Activated CD8-positive, alpha-beta memory T cell treated with anti-CD3 and anti-CD28 coated beads for 36 hours (primary cell): ENCODE measurements at regions not wholly inside any gene's neighbourhood (a gene's known extent, or its start where the extent isn't known, plus 50 kb on each side); places are given as distances from the start of the nearest gene placed in this dataset.
"Not testable (repeated sequence)": the region's sequence is repeated elsewhere in the genome, so short reads cannot be mapped to it uniquely, and the experiment has no call there.

Experiments
- CTCF ChIA-PET: fragments of 350-600 bp; sonication (Branson Sonifier 250); formaldehyde crosslinking; loops from one replicate; lab custom pipeline; 2021; ENCODE audit warnings: antibody characterized with exemption; lab: Charles Lee
- POLR2A ChIA-PET: fragments of 350-600 bp; sonication (Branson Sonifier 250); formaldehyde crosslinking; loops from one replicate; lab custom pipeline; 2021; ENCODE audit warnings: antibody characterized with exemption; lab: Charles Lee

DNA sequence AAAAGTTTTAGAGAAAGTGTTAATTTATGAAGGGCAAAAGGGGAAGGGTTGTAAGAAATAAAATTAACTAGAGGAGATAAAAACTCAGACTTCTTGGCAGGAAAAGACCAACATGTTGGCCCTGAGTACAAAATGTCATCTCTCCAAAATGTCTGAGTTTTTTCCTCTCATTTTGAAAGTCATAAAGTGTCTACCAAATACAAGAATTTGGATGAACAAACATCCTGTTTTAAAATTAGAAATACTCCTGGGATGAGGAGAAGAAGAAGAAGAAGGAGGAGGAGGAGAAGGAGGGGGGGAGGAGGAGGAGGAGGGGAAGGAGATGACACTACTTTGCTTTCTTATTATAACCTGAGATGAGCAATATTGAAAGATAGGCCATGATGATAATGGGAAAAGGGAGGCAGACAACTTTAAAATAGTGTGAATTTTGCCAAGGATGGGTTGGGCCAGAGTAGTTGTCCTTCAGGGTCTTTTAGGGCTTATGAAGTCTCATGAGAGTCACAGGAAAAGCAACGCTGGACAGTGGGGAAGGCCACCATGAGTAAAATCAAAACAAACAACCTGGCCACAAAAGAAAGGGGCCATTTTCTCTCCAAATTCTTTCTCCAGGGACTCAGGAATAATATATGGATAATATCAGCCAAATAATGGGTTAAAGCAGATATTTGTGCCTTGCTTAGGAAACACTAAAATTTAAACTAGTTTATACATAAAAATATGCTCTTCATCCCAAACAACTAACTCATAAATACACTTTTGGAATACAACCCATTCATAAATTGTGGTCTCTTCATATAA lies 632.9 kb downstream of the EPHA3 start:
- POLR2A ChIA-PET, result no interaction called here
- CTCF ChIA-PET, result no interaction called here

DNA sequence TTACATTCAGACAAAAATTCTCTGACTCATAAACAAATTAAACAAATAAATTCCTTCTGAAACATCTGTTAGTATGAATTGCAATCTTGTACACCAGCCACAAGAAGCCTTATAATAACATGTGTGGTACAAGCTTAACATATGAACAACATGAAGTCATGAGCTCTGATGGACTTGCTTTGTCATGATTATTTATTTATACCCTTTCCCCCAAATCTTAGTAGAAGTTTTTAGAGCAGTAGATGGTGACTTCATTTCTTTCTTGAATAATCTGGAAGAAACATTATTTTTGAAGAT lies 633.4 kb downstream of the EPHA3 start:
- CTCF ChIA-PET, result no interaction called here
- POLR2A ChIA-PET, result no interaction called here

DNA sequence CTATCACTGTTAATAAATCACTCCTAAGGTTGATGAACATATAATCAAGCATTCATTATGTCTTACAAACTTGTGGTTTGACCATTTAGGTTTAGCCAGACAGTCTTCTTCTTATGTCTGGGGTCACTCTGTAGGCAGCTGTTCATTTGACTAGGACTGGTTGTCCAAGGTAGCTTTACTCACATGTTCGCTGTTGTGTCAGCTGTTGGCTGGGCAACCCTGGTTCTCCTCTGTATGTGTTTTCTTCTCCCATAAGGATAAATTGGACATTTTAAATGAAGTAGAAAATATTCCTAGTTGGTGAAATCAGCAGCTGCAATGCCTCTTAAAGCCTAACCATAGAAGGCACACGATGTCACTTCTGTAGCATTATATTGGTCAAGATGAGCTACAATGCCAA lies 635.1 kb downstream of the EPHA3 start:
- POLR2A ChIA-PET, result no interaction called here
- CTCF ChIA-PET, result no interaction called here

DNA sequence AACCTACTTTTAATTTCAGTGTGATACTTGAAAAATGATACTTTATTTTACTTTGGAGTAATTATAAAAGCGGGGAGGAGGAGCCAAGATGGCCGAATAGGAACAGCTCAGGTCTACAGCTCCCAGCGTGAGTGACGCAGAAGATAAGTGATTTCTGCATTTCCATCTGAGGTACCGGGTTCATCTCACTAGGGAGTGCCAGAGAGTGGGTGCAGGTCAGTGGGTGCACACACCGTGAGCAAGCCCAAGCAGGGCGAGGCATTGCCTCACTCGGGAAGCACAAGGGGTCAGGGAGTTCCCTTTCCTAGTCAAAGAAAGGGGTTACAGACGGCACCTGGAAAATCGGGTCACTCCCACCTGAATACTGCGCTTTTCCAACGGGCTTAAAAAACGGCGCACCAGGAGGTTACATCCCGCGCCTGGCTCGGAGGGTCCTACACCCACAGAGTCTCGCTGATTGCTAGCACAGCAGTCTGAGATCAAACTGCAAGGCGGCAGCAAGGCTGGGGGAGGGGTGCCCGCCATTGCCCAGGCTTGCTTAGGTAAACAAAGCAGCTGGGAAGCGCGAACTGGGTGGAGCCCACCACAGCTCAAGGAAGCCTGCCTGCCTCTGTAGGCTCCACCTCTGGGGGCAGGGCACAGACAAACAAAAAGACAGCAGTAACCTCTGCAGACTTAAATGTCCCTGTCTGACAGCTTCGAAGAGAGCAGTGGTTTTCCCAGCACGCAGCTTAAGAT lies 640.3 kb downstream of the EPHA3 start:
- CTCF ChIA-PET, POLR2A ChIA-PET: not testable (repeated sequence)

DNA sequence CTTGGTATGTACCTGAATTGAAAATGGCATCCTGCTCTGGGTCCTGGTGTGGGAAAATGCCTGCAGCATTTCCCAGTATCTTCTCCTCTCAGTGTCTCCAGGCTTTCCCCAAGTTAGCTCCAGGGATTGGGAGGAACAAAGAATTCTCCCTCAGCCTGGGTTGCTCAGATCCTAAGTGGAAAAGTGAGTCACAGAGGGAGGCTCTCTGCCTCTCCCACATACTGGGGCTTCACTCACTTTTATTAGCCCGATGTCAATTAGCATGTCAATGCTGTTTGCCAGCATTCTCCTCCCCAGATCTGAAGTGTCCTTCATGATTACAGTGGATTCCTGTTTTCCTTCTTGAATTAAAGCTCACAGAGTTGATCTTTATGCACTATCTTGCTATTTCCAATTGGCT lies 655.0 kb downstream of the EPHA3 start:
- ChIA-PET POLR2A (no interaction called here), CTCF (no interaction called here)

DNA sequence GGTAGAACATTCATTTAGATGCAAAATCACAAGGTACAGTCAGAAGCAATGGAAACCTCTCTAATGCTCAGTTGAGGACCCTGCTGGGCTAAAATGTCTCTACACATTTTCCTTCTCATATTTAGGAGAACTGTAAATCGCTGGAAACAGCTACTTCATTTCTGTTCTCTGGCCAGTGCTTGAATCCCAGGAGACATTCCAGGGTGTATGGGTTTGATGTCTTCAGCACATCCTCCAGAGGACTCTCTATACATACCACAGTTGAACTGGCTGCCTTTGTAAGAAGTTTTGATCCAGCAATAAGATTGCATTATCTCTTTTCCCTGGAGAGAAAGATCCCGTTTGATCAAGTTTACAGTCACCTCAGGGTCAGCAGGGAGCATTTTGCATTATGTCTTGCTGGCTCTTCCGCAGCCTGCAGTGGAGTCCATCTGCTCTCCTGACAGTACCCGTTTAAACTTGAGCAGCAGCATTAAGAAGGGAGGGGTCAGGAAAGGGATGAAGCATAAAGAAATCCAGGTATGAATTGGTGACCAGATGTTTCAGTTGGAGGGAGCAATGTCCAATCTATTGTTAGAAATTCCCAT lies 676.0 kb downstream of the EPHA3 start:
- ChIA-PET POLR2A (no interaction called here), CTCF (no interaction called here)

DNA sequence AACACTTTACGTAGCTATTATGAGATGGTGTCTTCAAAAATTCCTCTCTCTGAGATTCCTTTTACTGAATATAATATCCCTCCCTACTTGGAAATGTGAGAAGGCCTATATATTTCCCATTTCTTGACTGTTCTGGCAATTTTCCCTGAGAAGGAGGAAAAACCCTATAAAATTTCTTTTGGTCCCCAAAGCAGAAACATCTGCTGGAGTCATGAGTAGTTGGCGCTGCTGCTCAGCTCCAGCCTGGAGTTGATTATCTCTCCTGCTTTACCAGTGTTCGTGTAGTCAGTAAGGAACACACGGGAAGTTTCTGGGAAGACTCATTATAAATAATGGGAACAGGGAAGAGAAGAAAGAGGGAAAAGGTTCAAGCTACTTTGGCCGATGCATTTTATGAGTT lies 680.1 kb downstream of the EPHA3 start:
- ChIA-PET CTCF (no interaction called here), POLR2A (no interaction called here)

DNA sequence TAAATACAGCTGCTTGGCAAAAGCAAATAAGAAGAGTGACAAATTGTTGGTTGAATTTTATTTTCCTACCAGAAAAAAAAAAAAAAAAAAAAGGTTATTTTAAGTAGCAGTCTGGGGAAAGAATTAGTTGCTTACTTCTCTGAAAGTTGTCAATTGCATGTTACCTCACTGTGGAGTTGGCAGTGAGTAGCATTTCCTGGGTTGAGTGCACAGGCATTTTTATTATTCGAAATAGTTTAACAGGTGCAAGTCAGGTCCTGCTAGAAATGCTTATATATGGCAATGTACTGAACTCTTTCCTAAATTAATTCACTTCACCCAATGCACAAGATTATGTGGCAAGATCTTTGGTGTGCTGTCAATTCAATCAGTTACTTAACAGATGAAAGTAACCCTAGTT lies 680.6 kb downstream of the EPHA3 start:
- POLR2A ChIA-PET, result no interaction called here
- CTCF ChIA-PET, result no interaction called here

DNA sequence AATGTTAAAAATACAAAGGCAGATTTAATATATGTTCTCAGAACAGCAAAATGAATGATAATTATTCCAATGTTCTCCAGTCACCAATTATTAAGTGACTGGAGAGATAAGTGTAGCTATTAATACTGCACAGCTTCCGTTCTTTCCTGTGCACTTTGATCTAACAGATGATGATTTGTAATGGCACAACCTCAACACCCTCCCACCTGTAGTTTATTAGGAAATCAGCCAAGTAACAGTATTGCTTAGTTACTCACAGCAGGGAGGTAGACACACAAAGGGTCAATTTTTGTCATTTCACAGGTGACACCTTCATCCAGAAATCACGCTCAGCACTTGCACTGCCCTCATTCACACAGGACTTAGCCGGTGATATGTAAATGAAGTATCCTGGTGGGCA lies 688.1 kb downstream of the EPHA3 start:
- ChIA-PET POLR2A (no interaction called here), CTCF (no interaction called here)

DNA sequence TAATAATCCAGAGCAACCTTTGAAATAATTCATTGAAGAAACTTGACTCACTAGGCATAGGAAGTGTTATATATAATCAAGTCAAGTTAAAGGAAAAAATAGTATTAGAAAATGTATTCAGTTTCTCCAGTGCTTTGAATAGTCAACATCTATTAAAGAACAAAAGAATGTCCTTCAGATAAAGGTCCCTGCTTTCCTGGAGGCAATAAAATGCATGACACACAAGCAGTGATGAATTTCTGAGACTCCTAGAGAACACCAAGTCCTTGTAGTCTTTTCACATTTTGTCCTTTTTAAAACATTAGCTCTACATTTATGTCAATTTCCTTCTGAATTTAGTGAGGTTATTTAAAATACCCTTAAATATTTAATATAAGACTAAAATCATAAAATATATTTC lies 695.5 kb downstream of the EPHA3 start:
- CTCF ChIA-PET, result no interaction called here

DNA sequence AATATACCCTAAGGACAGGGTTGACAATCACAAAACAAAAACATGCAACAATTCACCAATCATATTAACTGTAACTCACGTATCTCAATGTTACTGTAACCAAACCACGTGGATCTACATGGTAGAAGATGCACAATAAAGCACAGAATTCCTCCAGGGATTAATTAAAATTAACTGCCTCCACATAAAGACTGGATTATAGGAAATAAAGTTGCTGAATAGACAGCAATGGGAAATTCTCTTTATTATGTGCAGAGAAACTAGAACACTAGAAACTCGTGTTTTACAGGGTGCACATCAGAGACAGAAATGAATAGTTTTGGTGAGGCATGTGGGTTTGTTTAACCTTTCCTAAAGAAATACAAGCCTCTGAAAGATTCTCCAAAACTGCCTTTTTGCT lies 696.3 kb downstream of the EPHA3 start:
- POLR2A ChIA-PET, result no interaction called here
- CTCF ChIA-PET, result no interaction called here

More for the DNA sequence above, 695.5 kb downstream of the EPHA3 start:
- POLR2A ChIA-PET, result no interaction called here

DNA sequence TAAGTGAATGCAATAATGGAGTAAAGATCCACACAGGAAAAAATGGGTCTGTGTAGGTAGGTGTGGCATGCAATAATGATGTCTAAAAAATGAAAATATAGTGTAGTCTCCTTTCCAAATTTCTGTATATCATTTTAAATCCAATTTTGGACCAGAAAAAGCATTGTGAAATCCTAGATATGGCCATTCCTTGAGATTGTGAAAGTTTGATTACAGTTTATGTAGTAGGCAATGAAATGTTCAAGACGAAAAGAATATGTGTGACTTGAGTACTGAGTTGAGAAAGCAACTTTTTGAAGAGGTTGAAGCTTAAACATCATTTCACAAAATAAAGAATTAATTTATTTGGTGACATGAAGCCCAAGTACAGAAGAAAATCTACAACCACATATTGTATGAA lies 698.7 kb downstream of the EPHA3 start:
- ChIA-PET POLR2A (no interaction called here), CTCF (no interaction called here)

DNA sequence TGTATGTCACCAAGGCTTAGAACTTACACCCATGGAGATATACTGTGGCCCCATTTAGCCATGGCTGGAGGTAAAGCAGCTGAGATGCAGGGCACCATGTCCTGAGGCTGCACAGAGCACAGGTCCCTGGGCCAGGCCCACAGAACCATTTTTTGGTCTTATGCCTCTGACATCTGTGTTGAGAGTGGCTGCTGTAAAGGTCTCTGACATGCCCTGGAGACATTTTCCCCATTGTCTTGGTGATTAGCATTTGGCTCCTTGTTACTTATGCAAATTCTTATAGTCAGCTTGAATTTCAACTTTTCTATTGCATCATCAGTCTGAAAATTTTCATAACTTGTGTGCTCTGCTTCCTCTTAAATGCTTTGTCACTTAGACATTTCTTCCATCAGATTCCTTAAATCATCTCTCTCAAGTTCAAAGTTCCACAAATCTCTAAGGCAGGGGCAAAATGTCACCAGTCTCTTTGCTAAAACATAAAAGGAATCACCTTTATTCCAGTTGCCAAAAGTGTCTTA lies 701.3 kb downstream of the EPHA3 start:
- ChIA-PET CTCF (no interaction called here), POLR2A (no interaction called here)

DNA sequence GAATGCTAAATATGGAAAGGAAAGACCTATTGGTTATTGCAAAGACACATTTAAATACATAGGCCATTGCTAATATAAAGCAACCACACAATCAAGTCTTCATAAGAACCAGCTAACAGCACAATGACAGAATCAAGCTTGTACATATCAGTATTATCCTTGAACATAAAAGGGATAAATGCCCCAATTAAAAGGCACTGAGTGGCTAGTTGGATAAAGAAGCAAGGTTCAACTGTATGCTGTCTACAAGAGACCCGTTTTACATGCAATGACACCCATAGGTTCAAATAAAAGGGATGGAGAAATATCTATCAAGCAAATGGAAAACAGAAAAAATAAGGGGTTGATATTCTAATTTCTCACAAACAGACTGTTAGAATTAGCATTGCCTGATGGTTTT lies 706.1 kb downstream of the EPHA3 start:
- ChIA-PET CTCF (no interaction called here), POLR2A (no interaction called here)

DNA sequence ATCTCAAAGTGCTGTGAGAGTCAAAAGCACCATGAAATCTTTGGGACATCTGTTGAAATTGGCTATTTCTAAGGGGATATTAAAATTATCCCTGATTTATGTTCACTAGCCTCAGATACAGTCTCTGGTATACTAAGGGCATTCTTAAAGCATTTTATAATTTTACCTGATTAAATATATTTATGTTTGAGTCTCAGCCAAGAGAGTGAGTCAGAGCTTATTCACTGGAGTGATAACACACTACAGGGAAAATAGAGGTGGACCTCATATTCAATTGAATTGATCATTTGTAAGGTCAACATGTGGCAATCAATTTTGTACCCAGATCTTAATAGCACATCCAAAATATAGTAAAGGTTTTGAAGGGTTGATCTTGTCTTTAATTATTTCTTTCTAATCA lies 733.6 kb downstream of the EPHA3 start:
- ChIA-PET POLR2A (no interaction called here), CTCF (no interaction called here)

DNA sequence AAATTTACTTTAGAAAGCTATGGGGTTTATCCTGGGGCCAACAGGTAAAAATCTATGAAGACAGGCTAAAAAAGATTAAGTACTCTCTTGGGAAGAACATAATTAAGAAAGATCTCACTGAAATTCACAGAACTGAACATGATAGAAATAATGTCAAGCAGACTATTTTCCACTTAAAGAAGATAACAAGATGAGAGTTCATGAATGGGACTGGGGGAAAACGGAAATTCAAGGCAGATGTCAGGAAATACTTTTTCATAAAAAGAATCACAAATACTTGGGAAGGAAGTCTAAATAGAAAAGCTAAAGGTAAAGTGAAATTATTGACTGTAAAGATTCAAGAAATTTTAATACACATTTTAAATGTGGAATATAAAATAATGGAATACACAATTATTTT lies 737.6 kb downstream of the EPHA3 start:
- POLR2A ChIA-PET, result no interaction called here
- CTCF ChIA-PET, result no interaction called here

DNA sequence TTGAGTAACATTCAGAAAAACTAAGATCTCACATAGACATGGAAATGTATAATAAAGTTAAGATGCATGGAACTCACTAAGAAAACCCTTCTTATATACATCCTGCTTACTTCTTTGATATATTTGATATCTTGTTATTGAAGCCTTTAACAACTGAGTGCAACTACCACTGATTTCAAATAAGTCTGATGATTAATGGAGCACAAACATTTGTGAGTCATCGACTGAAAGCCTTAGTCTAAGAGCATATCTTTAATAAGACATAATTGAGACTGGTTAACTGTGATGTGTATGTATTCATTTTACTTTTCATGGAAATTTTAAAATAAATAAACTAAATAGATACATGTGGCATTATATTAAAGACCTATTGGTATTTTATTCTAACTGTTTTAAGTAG lies 740.5 kb downstream of the EPHA3 start:
- POLR2A ChIA-PET, result no interaction called here

DNA sequence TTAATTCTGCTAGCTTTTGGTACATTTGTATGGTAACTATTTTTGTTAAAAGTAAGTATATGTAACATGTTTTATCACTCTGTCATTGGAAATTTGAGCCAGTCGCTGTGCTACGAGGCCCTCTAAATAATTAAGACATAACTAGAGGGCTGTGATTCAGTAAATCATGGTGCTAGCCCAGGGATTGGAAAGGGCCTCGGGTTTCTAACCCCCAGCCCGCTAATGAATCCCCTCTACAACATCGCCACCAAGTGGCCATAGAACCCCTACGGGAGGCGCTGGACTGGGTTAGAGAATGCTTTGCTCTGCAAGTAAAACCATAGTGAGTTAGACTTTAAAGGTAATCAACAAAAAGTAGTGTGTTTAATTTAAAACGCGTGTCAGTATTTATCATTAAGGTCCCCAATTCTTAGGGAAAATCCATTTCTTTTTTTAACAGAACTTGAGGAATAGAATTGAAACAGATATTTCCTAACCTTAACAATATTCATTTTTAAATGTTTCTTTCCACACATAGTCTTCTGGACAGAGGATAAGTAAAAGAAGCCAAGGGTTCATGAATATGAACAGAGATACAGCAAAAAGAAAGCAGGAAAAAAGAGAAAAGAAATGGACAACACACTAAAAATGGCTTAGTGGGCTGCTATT lies 744.7 kb downstream of the EPHA3 start:
- ChIA-PET CTCF (no interaction called here), POLR2A (no interaction called here)

More for the DNA sequence above, 740.5 kb downstream of the EPHA3 start:
- CTCF ChIA-PET, result no interaction called here

DNA sequence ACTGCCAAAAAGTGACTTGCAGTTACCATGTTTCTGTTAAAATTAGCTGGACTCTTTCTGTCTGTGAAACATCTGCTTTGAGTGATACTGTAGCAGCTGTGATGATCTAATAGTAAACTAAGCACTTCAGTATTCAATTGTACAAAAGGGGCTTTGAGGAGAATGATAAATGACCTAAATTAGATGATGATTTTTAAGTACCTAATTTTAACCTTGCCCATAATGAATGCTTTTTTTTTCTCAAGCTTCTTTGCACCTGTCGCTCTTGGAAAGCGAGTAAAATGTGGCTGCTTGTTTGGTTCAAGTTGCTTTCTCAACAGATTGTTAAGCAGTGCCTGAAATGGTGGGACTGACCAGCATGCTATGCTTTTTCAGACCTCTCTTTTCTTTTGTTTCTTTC lies 752.3 kb downstream of the EPHA3 start:
- ChIA-PET POLR2A (no interaction called here), CTCF (no interaction called here)

DNA sequence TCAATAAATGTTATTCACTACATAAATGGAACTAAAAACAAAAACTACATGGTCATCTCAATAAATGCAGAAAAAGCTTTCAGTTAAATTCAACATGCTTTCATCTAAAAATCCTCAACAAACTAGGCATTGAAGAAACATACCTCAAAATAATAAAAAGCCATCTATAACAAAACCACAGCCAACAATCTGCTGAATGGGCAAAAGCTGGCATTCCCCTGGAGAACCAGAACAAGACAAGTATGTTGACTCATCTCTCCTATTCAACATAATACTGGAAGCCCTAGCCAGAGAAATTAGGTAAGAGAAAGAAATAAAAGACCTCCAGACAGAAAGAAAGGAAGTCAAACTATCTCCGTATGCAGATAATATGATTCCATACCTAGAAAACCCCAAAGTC lies 759.9 kb downstream of the EPHA3 start:
- ChIA-PET POLR2A (no interaction called here), CTCF (no interaction called here)
